ENCODE measurements at regions not wholly inside any gene's neighbourhood (a gene's known extent, or its start where the extent isn't known, plus 50 kb on each side); places are given as distances from the start of the nearest gene placed in this dataset.
"Not testable (repeated sequence)": the region's sequence is repeated elsewhere in the genome, so short reads cannot be mapped to it uniquely, and the experiment has no call there.

DNA sequence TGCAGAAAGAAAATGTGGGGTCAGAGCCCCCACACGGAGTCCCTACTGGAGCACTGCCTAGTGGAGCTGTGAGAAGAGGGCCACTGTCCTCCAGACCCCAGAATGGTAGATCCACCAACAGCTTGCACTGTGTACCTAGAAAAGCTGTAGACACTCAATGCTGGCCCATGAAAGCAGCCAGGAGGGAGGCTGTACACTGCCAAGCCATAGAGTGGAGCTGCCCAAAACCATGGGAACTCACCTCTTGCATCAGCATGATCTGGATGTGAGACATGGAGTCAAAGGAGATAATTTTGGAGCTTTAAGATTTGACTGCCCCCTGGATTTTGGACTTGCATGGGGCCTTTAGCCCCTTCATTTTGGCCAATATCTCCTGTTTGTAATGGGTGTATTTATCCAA, 452.3 kb downstream of the MRPL39 start:
- not testable (repeated sequence) for H3K27me3 ChIP-seq (ENCODE audit: control insufficient read depth, insufficient read depth, low read length); H3K4me1 ChIP-seq (ENCODE audit: control insufficient read depth, insufficient read depth, low read length); H3K36me3 ChIP-seq (ENCODE audit: control insufficient read depth, insufficient read depth, low read length); H3K4me3 ChIP-seq (ENCODE audit: low read depth, low read length); H3K9ac ChIP-seq (ENCODE audit: low read depth, low read length)
- H3K9me3 ChIP-seq (ENCODE audit: control insufficient read depth, insufficient read depth, low read length) = peaks cover 27% of the 10 kb centered on the region

DNA sequence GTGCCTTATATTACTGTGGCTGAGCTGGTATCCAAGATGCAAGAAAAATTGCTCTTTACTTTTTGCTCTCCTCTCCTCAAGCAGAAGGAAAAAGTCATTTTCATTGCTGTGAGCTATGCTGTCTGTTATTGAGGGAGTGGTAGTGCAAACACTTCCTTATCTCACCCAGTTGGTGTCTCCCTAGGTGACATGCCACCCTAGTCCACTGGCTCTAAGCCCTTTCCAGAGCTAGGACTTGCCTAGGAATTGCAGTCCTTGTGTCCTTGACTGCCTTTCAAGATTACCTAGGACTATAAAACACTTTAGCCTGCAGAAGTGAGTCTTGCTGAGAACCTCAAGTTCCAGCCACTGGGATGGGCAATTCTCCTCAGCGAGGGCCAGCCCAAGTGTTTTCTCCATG, 458.3 kb downstream of the MRPL39 start:
- H3K4me3 ChIP-seq (ENCODE audit: low read depth, low read length) = no peak overlapping the region
- H3K27me3 ChIP-seq (ENCODE audit: control insufficient read depth, insufficient read depth, low read length) = no peaks in the 10 kb centered on the region
- no peaks in the 10 kb centered on the region for H3K4me1 ChIP-seq (ENCODE audit: control insufficient read depth, insufficient read depth, low read length)
- no peak overlapping the region for H3K9ac ChIP-seq (ENCODE audit: low read depth, low read length)
- H3K9me3 ChIP-seq (ENCODE audit: control insufficient read depth, insufficient read depth, low read length) = peaks cover 11% of the 10 kb centered on the region
- no peaks in the 10 kb centered on the region for H3K36me3 ChIP-seq (ENCODE audit: control insufficient read depth, insufficient read depth, low read length)

DNA sequence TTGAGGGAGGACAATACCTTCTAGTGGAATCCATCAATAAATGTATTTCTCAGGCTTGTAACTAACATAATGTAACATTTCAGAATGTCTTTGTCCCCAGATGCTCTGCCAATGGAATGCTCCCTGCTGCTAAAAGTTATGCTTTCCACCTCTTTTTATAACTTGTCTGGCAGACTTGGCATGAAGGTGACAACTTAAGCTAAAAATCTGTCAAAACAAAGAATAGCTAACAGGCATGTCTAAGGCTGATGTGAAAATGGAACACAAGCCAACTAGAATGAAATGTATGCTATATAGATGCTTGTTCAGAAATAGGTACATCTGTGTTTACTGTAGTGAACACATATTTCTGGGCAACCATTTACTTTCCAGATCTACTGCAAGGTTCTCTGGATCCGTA, 467.9 kb downstream of the MRPL39 start:
- Histone ChIP-seq H3K36me3 (ENCODE audit: control insufficient read depth, insufficient read depth, low read length) (no peaks in the 10 kb centered on the region), H3K4me3 (ENCODE audit: low read depth, low read length) (no peak overlapping the region), H3K4me1 (ENCODE audit: control insufficient read depth, insufficient read depth, low read length) (no peaks in the 10 kb centered on the region), H3K9me3 (ENCODE audit: control insufficient read depth, insufficient read depth, low read length) (peaks cover 24% of the 10 kb centered on the region), H3K9ac (ENCODE audit: low read depth, low read length) (no peak overlapping the region), H3K27me3 (ENCODE audit: control insufficient read depth, insufficient read depth, low read length) (no peaks in the 10 kb centered on the region)

DNA sequence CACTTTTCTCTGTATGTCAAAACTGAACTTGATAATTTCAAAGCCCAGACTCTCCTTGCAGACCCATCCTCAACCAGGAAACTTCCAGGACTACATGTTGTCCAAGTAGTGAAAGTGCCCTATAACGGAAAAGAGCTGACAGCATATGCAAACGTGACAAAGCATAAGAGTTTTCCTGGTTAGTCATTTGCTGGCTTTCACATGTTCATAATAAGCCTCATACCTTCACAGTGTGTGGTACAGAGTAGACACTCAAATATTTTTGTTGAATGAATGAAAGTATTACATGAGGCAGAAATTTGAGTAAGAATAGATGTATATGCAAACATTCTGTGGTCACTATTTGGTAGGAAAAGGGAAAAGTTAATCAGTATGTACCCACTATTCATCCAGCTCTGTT, 473.3 kb downstream of the MRPL39 start:
- Histone ChIP-seq H3K9me3 (ENCODE audit: control insufficient read depth, insufficient read depth, low read length) (peaks cover 28% of the 10 kb centered on the region), H3K4me3 (ENCODE audit: low read depth, low read length) (no peak overlapping the region), H3K36me3 (ENCODE audit: control insufficient read depth, insufficient read depth, low read length) (no peaks in the 10 kb centered on the region), H3K9ac (ENCODE audit: low read depth, low read length) (no peak overlapping the region), H3K27me3 (ENCODE audit: control insufficient read depth, insufficient read depth, low read length) (no peaks in the 10 kb centered on the region), H3K4me1 (ENCODE audit: control insufficient read depth, insufficient read depth, low read length) (no peaks in the 10 kb centered on the region)

DNA sequence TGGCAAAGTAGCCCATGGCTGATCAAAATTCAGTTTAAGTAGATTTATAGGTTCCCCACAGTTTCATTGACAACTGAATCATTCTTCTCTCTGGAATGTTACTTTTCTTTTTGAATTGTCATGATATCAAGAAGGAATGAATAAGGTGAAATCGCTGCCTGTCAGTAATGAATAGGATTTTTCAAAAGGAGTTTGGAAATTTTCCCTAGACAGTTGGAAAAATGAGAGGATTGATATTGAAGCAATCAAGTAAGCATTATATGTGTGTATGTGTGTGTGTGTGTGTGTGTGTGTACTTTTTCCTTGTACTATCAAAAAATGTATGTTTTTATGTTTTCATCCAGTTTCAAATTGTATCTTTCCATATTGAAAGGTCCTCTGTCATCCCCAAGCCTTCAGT, 479.5 kb downstream of the MRPL39 start:
- Histone ChIP-seq H3K27me3 (ENCODE audit: control insufficient read depth, insufficient read depth, low read length) (no peaks in the 10 kb centered on the region), H3K4me1 (ENCODE audit: control insufficient read depth, insufficient read depth, low read length) (no peaks in the 10 kb centered on the region), H3K36me3 (ENCODE audit: control insufficient read depth, insufficient read depth, low read length) (no peaks in the 10 kb centered on the region), H3K4me3 (ENCODE audit: low read depth, low read length) (no peak overlapping the region), H3K9me3 (ENCODE audit: control insufficient read depth, insufficient read depth, low read length) (peaks cover 26% of the 10 kb centered on the region), H3K9ac (ENCODE audit: low read depth, low read length) (no peak overlapping the region)

DNA sequence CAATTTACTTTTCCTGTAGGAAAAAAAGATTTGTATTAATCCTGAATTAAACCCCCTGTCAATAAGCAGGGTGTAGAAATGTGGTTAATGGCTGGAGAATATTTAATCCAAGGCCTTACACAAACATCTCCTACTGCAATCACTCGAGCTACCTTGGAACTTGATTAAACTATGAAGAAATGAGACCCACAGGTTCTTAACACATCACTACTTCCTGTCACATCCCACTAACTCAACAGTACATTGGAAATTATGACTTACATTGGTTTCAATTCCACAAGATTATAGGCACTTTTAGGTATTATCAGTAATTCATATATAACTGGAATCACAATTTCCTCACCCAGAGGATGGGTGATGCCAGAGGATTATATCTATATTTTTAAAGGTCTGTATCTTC, 480.3 kb downstream of the MRPL39 start:
- no peaks in the 10 kb centered on the region for H3K36me3 ChIP-seq (ENCODE audit: control insufficient read depth, insufficient read depth, low read length)
- no peak overlapping the region for H3K4me3 ChIP-seq (ENCODE audit: low read depth, low read length)
- H3K27me3 ChIP-seq (ENCODE audit: control insufficient read depth, insufficient read depth, low read length) = no peaks in the 10 kb centered on the region
- H3K9me3 ChIP-seq (ENCODE audit: control insufficient read depth, insufficient read depth, low read length) = peaks cover 28% of the 10 kb centered on the region
- H3K4me1 ChIP-seq (ENCODE audit: control insufficient read depth, insufficient read depth, low read length) = no peaks in the 10 kb centered on the region
- no peak overlapping the region for H3K9ac ChIP-seq (ENCODE audit: low read depth, low read length)

GRCh38 chr21:25126564-25126963, 480.7 kb downstream of the MRPL39 start:
- Histone ChIP-seq H3K9ac (ENCODE audit: low read depth, low read length) (no peak overlapping the region), H3K4me3 (ENCODE audit: low read depth, low read length) (no peak overlapping the region), H3K27me3 (ENCODE audit: control insufficient read depth, insufficient read depth, low read length) (no peaks in the 10 kb centered on the region), H3K4me1 (ENCODE audit: control insufficient read depth, insufficient read depth, low read length) (no peaks in the 10 kb centered on the region), H3K36me3 (ENCODE audit: control insufficient read depth, insufficient read depth, low read length) (no peaks in the 10 kb centered on the region), H3K9me3 (ENCODE audit: control insufficient read depth, insufficient read depth, low read length) (peaks cover 25% of the 10 kb centered on the region)

DNA sequence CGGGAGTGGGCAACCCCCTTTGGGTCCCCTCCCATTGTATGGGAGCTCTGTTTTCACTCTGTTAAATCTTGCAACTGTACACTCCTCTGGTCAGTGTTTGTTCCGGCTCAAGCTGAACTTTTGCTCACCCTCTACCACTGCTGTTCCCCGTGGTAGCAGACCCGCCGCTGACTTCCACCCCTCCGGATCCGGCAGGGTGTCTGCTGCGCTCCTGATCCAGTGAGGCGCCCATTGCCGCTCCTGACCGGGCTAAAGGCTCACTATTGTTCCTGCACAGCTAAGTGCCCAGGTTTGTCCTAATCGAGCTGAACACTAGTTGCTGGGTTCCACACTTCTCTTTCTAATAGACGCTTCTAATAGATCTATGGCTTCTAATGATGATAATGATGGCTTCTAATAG, 488.6 kb downstream of the MRPL39 start:
- Histone ChIP-seq H3K27me3 (ENCODE audit: control insufficient read depth, insufficient read depth, low read length) (no peaks in the 10 kb centered on the region), H3K9ac (ENCODE audit: low read depth, low read length) (no peak overlapping the region), H3K36me3 (ENCODE audit: control insufficient read depth, insufficient read depth, low read length) (no peaks in the 10 kb centered on the region), H3K4me3 (ENCODE audit: low read depth, low read length) (no peak overlapping the region), H3K4me1 (ENCODE audit: control insufficient read depth, insufficient read depth, low read length) (no peaks in the 10 kb centered on the region), H3K9me3 (ENCODE audit: control insufficient read depth, insufficient read depth, low read length) (peaks cover 20% of the 10 kb centered on the region)

GRCh38 chr21:25115021-25115420, 492.3 kb downstream of the MRPL39 start:
- Histone ChIP-seq H3K4me3 (ENCODE audit: low read depth, low read length) (no peak overlapping the region), H3K36me3 (ENCODE audit: control insufficient read depth, insufficient read depth, low read length) (no peaks in the 10 kb centered on the region), H3K27me3 (ENCODE audit: control insufficient read depth, insufficient read depth, low read length) (no peaks in the 10 kb centered on the region), H3K9ac (ENCODE audit: low read depth, low read length) (no peak overlapping the region), H3K4me1 (ENCODE audit: control insufficient read depth, insufficient read depth, low read length) (no peaks in the 10 kb centered on the region), H3K9me3 (ENCODE audit: control insufficient read depth, insufficient read depth, low read length) (peaks cover 18% of the 10 kb centered on the region)

- no peak overlapping the region for H3K9ac ChIP-seq (ENCODE audit: low read depth, low read length)
- no peak overlapping the region for H3K4me3 ChIP-seq (ENCODE audit: low read depth, low read length)
- H3K9me3 ChIP-seq (ENCODE audit: control insufficient read depth, insufficient read depth, low read length) = peaks cover 3% of the 10 kb centered on the region
- no peaks in the 10 kb centered on the region for H3K4me1 ChIP-seq (ENCODE audit: control insufficient read depth, insufficient read depth, low read length)
- H3K27me3 ChIP-seq (ENCODE audit: control insufficient read depth, insufficient read depth, low read length) = no peaks in the 10 kb centered on the region
- H3K36me3 ChIP-seq (ENCODE audit: control insufficient read depth, insufficient read depth, low read length) = no peaks in the 10 kb centered on the region
These were observed 499.6 kb downstream of the MRPL39 start for GRCh38 chr21:25107708-25108107.

GRCh38 chr21:25103500-25104207, 503.6 kb downstream of the MRPL39 start:
- no peak overlapping the region for H3K9ac ChIP-seq (ENCODE audit: low read depth, low read length)
- no peaks in the 10 kb centered on the region for H3K4me1 ChIP-seq (ENCODE audit: control insufficient read depth, insufficient read depth, low read length)
- no peaks in the 10 kb centered on the region for H3K27me3 ChIP-seq (ENCODE audit: control insufficient read depth, insufficient read depth, low read length)
- H3K4me3 ChIP-seq (ENCODE audit: low read depth, low read length) = no peak overlapping the region
- H3K36me3 ChIP-seq (ENCODE audit: control insufficient read depth, insufficient read depth, low read length) = no peaks in the 10 kb centered on the region
- peaks cover 7% of the 10 kb centered on the region for H3K9me3 ChIP-seq (ENCODE audit: control insufficient read depth, insufficient read depth, low read length)

DNA sequence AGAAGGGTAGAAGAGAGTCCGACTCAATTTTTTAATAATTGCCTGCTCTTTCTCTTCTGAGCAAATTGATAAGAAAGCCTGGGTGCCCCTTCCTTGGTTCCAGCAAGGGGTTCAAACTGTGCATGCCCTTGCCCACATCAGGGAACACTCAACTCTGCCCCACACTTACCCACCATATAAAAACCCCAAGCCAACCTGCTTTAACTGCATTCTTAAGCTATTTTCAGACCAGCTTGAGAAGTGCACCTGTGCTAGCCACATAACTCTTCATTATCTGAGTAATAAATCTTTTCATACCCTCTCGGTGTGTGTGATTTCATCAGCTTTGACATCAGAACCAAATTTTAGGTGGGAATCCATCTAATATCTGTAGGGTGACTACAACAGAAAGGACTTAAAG, 509.6 kb downstream of the MRPL39 start:
- H3K4me1 ChIP-seq (ENCODE audit: control insufficient read depth, insufficient read depth, low read length) = no peaks in the 10 kb centered on the region
- H3K27me3 ChIP-seq (ENCODE audit: control insufficient read depth, insufficient read depth, low read length) = no peaks in the 10 kb centered on the region
- H3K9me3 ChIP-seq (ENCODE audit: control insufficient read depth, insufficient read depth, low read length) = peaks cover 10% of the 10 kb centered on the region
- H3K9ac ChIP-seq (ENCODE audit: low read depth, low read length) = no peak overlapping the region
- no peaks in the 10 kb centered on the region for H3K36me3 ChIP-seq (ENCODE audit: control insufficient read depth, insufficient read depth, low read length)
- no peak overlapping the region for H3K4me3 ChIP-seq (ENCODE audit: low read depth, low read length)
